ENCODE measurements at regions not wholly inside any gene's neighbourhood (a gene's known extent, or its start where the extent isn't known, plus 50 kb on each side); places are given as distances from the start of the nearest gene placed in this dataset.

DNA sequence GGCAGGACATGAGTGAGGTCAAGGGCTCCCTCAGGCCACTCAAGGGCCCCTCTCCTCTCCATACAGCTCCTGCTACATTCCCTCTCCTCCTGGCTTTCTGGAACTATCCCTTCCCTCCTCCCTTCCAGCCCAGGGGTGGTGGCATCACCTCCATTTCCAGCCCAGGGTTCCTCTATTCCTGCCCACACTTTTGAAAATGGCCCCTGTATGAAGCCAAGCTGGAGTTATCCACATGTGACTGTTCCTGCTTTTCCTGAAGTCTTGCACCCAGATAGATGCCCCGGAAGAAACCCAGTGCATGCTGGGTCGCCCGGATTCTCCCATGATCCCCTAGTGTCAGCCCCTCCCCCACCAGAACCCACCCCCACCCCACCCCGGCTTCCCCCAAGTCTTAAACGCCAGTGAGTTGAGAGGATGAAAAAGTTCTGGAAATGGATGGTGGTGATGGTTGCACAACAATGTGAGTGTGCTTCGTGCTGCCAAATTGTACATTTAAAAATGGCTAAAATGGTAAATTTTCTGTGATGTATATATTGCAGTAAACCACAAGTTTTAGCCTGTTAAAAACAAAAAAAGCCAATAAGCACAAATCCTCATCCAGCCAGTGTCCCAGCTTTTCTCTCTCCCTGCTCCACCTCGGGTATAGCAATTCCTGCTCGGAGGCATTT lies 136.9 kb downstream of the SCARB1 start:
- H3K9me3 ChIP-seq (ENCODE audit: control insufficient read depth, insufficient read depth, low read depth, low read length), result no peaks in the 10 kb centered on the region
- peak overlapping the region in 1 of 2 experiments; percentile 14; a peak in 2 of 4 replicates for H3K4me3 ChIP-seq (ENCODE audit: low read depth in 2 of 2, low read length in 2 of 2)
- H3K4me1 ChIP-seq (ENCODE audit: control insufficient read depth, insufficient read depth, low read length), result peaks cover 50% of the 10 kb centered on the region
- ChIA-PET POLR2A (no interaction called here), CTCF (interaction anchor here (0.5 kb wide), 1 partner anchor 375 kb away, joined by 3 read pairs; no protein-coding TSS in a partner anchor)
- DNase-seq (ENCODE audit: low read depth, low spot score), result no peak
- no peak for ATAC-seq
- peak overlapping the region; percentile 93 for H3K27ac ChIP-seq (ENCODE audit: low read length)
- BruUV-seq (replicated peaks), result no TSS peak
- in situ Hi-C loops (cut with HindIII; ENCODE audit: low pct_unique_long_range_greater_than_20kb, low sequenced_read_pairs), result no loop called here
- no peaks in the 10 kb centered on the region for H3K27me3 ChIP-seq (ENCODE audit: control insufficient read depth, insufficient read depth, low read length)
- TF ChIP-seq POLR2AphosphoS5 (IDR thresholded peaks at IDR 0.05; ENCODE audit: low read depth, low read length), result no peak
- intact Hi-C loops (cut with micrococcal nuclease; ENCODE audit: unreplicated experiment), result loop anchor here (10.0 kb wide), 1 partner anchor 162 kb away; the partner anchor contains the start of gene NCOR2
- H3K36me3 ChIP-seq (ENCODE audit: control insufficient read depth, insufficient read depth, low read length), result no peaks in the 10 kb centered on the region

DNA sequence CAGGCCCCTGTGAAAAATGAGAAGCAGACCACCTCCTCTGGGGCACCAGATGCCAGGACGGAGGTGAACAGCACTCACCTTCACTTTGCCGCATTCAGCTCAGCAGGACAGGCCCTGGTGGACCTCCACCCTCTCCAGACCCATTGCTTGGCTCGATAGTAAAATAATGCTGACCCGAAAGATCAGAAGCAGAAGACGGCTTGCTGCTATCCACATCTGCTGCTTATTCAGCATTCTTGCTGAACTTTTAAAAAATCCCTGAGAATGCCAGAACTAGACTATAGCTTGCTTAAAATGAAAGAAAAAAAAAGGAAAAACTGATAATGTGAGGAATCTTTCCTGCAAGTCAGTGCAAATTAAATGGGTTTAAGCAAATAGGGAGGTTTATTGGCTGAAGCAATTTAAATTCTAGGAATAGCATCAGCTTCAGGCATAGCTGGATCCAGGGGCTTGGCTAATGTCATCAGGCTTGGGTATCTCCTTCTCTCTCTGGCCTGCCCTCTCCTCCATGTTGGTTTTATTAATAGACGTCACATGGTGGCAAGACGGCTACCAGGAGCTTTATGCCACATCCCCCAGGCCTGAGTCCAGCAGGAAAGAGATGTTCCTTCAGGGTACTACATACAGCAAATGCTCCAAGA lies 137.9 kb downstream of the SCARB1 start:
- intact Hi-C loops (cut with micrococcal nuclease; ENCODE audit: unreplicated experiment), result loop anchor here (10.0 kb wide), 1 partner anchor 161 kb away; the partner anchor contains the start of gene NCOR2
- Histone ChIP-seq H3K27me3 (ENCODE audit: control insufficient read depth, insufficient read depth, low read length) (no peaks in the 10 kb centered on the region), H3K9me3 (ENCODE audit: control insufficient read depth, insufficient read depth, low read depth, low read length) (no peaks in the 10 kb centered on the region), H3K4me3 (ENCODE audit: low read depth in 2 of 2, low read length in 2 of 2) (no peak overlapping the region), H3K36me3 (ENCODE audit: control insufficient read depth, insufficient read depth, low read length) (no peaks in the 10 kb centered on the region), H3K27ac (ENCODE audit: low read length) (peak overlapping the region; percentile 82), H3K4me1 (ENCODE audit: control insufficient read depth, insufficient read depth, low read length) (peaks cover 52% of the 10 kb centered on the region)
- ChIA-PET CTCF (interaction anchor here (0.6 kb wide), 1 partner anchor 16 kb away, joined by 3 read pairs; no protein-coding TSS in a partner anchor), POLR2A (no interaction called here)
- ATAC-seq (no peak), DNase-seq (ENCODE audit: low read depth, low spot score) (no peak)
- TF ChIP-seq SIN3A (IDR thresholded peaks at IDR 0.05; ENCODE audit: borderline replicate concordance, insufficient read depth, low read depth, low read length), result no peak
- BruUV-seq (replicated peaks), result no TSS peak
- in situ Hi-C loops (cut with HindIII; ENCODE audit: low pct_unique_long_range_greater_than_20kb, low sequenced_read_pairs), result no loop called here

DNA sequence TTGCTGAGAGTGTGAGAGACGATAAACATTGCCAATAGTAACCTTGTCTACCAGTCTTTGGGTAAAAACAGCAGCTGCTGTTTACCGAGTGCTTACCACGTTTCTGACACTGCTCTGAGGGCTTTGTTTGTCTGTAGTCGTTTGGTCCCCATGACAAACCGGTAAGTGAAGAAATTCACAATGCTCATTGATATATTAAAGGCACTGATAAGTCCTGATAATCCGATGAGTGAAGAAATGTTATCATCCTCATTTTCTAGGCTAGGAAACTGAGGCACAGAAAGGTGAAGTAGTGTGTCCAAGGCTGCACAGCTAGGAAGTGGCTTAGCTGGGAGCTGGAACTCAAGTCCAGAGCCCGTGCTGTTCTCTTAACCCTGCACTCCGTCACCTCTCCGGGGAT lies 138.6 kb downstream of the SCARB1 start:
- Histone ChIP-seq H3K9me3 (ENCODE audit: control insufficient read depth, insufficient read depth, low read depth, low read length) (no peaks in the 10 kb centered on the region), H3K36me3 (ENCODE audit: control insufficient read depth, insufficient read depth, low read length) (no peaks in the 10 kb centered on the region), H3K27ac (ENCODE audit: low read length) (peak overlapping the region; percentile 82), H3K4me3 (ENCODE audit: low read depth in 2 of 2, low read length in 2 of 2) (no peak overlapping the region), H3K27me3 (ENCODE audit: control insufficient read depth, insufficient read depth, low read length) (no peaks in the 10 kb centered on the region), H3K4me1 (ENCODE audit: control insufficient read depth, insufficient read depth, low read length) (peaks cover 52% of the 10 kb centered on the region)
- CTCF ChIA-PET, result no interaction called here
- POLR2A ChIA-PET, result no interaction called here
- intact Hi-C loops (cut with micrococcal nuclease; ENCODE audit: unreplicated experiment), result loop anchor here (10.0 kb wide), 1 partner anchor 160 kb away; the partner anchor contains the start of gene NCOR2
- no peak for TF ChIP-seq TCF7L2 (IDR thresholded peaks at IDR 0.05; ENCODE audit: low read depth, low read length)
- no peak for TF ChIP-seq SIN3A (IDR thresholded peaks at IDR 0.05; ENCODE audit: borderline replicate concordance, insufficient read depth, low read depth, low read length)
- no peak for TF ChIP-seq POLR2AphosphoS5 (IDR thresholded peaks at IDR 0.05; ENCODE audit: low read depth, low read length)
- TF ChIP-seq, protein P1, sequence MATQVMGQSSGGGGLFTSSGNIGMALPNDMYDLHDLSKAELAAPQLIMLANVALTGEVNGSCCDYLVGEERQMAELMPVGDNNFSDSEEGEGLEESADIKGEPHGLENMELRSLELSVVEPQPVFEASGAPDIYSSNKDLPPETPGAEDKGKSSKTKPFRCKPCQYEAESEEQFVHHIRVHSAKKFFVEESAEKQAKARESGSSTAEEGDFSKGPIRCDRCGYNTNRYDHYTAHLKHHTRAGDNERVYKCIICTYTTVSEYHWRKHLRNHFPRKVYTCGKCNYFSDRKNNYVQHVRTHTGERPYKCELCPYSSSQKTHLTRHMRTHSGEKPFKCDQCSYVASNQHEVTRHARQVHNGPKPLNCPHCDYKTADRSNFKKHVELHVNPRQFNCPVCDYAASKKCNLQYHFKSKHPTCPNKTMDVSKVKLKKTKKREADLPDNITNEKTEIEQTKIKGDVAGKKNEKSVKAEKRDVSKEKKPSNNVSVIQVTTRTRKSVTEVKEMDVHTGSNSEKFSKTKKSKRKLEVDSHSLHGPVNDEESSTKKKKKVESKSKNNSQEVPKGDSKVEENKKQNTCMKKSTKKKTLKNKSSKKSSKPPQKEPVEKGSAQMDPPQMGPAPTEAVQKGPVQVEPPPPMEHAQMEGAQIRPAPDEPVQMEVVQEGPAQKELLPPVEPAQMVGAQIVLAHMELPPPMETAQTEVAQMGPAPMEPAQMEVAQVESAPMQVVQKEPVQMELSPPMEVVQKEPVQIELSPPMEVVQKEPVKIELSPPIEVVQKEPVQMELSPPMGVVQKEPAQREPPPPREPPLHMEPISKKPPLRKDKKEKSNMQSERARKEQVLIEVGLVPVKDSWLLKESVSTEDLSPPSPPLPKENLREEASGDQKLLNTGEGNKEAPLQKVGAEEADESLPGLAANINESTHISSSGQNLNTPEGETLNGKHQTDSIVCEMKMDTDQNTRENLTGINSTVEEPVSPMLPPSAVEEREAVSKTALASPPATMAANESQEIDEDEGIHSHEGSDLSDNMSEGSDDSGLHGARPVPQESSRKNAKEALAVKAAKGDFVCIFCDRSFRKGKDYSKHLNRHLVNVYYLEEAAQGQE (IDR thresholded peaks at IDR 0.05; ENCODE audit: insufficient read depth in 1 of 2, low read depth in 2 of 2, low read length in 1 of 2), result no peak
- TF ChIP-seq, protein P2, sequence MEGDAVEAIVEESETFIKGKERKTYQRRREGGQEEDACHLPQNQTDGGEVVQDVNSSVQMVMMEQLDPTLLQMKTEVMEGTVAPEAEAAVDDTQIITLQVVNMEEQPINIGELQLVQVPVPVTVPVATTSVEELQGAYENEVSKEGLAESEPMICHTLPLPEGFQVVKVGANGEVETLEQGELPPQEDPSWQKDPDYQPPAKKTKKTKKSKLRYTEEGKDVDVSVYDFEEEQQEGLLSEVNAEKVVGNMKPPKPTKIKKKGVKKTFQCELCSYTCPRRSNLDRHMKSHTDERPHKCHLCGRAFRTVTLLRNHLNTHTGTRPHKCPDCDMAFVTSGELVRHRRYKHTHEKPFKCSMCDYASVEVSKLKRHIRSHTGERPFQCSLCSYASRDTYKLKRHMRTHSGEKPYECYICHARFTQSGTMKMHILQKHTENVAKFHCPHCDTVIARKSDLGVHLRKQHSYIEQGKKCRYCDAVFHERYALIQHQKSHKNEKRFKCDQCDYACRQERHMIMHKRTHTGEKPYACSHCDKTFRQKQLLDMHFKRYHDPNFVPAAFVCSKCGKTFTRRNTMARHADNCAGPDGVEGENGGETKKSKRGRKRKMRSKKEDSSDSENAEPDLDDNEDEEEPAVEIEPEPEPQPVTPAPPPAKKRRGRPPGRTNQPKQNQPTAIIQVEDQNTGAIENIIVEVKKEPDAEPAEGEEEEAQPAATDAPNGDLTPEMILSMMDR (IDR thresholded peaks at IDR 0.05), result no peak
- no TSS peak for BruUV-seq (replicated peaks)
- in situ Hi-C loops (cut with HindIII; ENCODE audit: low pct_unique_long_range_greater_than_20kb, low sequenced_read_pairs), result no loop called here
- no peak for ATAC-seq
- no peak for DNase-seq (ENCODE audit: low read depth, low spot score)

Data from Panc1 (cell line).